ENCODE measurements at regions not wholly inside any gene's neighbourhood (a gene's known extent, or its start where the extent isn't known, plus 50 kb on each side); places are given as distances from the start of the nearest gene placed in this dataset.

DNA sequence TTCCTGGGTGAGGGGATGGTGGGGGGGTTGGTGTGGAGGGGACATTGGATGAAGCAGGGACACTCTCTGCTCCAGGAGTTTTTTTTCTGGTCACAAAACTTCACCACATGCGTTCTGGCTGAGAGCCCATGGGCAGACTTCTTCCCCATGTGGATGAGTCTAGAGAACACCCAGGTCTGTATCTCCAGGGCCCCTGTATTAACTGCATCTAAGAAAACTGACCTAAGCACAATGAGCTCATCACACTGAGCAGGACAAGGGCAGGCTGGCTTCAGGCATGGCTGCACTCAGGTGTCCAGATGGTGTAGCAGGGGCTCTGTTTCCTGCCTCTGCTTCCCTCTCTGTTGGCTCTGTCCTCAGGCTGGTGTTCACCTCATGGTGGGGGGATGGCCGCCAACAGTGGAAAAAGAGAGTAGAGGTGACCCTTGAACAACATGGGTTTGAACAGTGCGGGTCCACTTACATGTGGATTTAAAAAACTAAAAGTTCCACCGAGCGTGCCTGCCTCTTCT, 85.3 kb upstream of the STC2 start:
- TF ChIP-seq Cebpa-rat (IDR thresholded peaks at IDR 0.05): no peak
- Histone ChIP-seq H3K9ac (no peak overlapping the region), H4K20me1 (no peaks in the 10 kb centered on the region), H3K4me3 (no peak overlapping the region), H3K27me3 (no peaks in the 10 kb centered on the region), H3K27ac (no peak overlapping the region), H3K4me2 (no peak overlapping the region), H3K36me3 (peaks cover 9% of the 10 kb centered on the region; the same call in 1 of the 2 replicates), H3K4me1 (peaks cover 12% of the 10 kb centered on the region; the same call in 1 of the 2 replicates), H3K9me3 (peaks cover 32% of the 10 kb centered on the region)

DNA sequence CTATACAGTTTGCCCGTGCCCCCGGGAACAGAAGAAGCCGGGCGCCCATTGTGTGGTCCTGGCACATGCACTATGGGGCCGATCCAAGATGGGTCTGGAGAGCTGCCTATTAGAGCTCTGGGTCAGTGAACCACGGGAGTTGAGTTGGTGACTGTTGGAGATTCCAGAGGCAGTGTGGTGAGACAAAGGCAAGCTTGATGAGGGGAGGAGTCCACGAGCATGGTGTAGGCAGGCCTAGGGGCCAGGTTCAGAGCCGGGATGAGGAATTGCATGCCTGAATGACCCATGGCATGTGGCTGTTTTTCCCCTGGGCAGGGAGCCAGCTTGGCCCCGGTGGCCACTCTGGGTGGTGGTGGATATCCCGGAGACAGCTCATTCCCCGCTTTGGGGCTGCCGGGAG, 84.4 kb upstream of the STC2 start:
- H3K27me3 ChIP-seq: no peaks in the 10 kb centered on the region
- no peak overlapping the region for H3K4me2 ChIP-seq

DNA sequence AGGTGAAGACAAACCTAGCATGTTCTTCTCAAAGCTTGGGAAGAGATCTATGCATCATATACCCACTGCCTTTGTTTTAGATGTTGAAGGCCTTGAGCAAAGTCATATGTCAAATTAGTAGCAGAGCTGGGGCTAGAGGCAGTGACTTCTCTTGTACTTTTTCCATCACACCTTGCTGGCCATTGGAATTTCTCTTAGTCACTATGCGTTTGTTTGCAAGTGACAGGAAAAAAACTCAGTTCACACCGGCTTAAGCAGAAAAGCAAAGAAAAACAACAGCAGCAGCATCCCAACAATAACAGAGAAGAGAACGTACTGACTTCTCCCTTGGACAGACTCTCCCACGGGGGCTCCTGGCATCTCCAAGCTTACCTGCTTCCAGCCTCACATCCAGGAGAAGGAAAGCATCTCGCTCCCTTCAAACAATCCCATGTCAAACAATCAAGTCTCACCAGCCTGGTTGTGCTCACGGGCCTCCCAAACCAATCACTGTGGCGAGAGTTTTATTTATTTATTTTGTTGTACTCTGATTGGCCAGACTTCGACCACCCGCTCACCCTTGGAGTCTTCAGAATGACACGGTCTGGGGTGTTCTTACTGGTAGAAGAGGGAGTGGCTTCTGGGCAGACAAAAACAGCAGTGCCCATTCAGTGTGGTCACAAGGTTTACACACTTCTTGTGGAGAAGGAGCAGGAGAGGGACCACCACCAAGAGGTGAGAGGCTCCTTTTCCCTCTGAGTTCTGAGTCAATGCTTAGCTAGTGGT, 83.8 kb upstream of the STC2 start:
- H3K9ac ChIP-seq: no peak overlapping the region
- H4K20me1 ChIP-seq: no peaks in the 10 kb centered on the region
- no peak overlapping the region for H3K4me2 ChIP-seq
- TF ChIP-seq Cebpa-rat (IDR thresholded peaks at IDR 0.05): no peak
- H3K4me1 ChIP-seq: peaks cover 12% of the 10 kb centered on the region; the same call in 1 of the 2 replicates
- H3K4me3 ChIP-seq: no peak overlapping the region
- H3K36me3 ChIP-seq: peaks cover 9% of the 10 kb centered on the region; the same call in 1 of the 2 replicates
- H3K9me3 ChIP-seq: peaks cover 17% of the 10 kb centered on the region
- H3K27me3 ChIP-seq: no peaks in the 10 kb centered on the region
- no peak overlapping the region for H3K27ac ChIP-seq

More for the DNA sequence above, 84.4 kb upstream of the STC2 start:
- H3K36me3 ChIP-seq: peaks cover 9% of the 10 kb centered on the region; the same call in 1 of the 2 replicates
- H3K9ac ChIP-seq: no peak overlapping the region
- TF ChIP-seq Cebpa-rat (IDR thresholded peaks at IDR 0.05): no peak
- no peak overlapping the region for H3K4me3 ChIP-seq
- no peaks in the 10 kb centered on the region for H4K20me1 ChIP-seq
- peaks cover 23% of the 10 kb centered on the region for H3K9me3 ChIP-seq
- H3K4me1 ChIP-seq: peaks cover 12% of the 10 kb centered on the region; the same call in 1 of the 2 replicates
- H3K27ac ChIP-seq: no peak overlapping the region

DNA sequence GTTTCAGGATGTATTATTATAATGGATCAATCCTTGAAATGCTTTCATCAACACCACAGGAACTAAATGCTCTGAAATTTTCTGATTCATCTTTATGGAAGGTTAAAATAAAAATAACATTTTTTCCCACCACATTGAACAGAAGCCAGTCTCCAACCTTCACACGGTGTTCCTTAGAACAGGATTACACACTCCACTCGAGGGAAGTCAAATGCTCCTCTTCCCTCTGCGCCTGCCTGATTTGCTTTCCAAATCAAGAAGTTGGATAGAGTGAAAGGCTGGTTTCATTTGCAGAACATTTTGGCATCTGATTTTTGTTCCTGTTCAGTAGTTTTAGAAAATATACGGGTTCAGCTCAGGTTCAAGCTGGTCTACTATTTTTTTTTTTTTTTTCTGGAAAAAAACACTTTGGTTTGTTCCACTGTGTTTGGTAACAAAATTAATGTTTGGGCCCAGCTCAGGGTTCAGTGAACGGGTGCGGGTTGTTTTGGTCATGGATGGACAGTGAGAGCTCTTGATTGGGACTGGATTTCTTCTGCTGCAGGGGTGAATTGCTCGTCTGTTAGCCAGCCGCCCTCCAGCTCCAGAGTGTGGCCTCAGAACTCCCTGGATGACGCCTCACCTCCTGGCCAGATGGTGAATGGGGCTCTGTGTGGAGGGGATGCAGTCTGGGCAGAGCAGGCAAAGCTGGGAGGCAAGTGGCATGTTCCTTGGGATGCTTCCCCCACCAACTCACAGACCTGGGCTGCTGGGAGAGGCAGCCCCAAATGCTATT, 82.4 kb upstream of the STC2 start:
- H3K9me3 ChIP-seq: peaks cover 3% of the 10 kb centered on the region
- H3K36me3 ChIP-seq: no peaks in the 10 kb centered on the region

DNA sequence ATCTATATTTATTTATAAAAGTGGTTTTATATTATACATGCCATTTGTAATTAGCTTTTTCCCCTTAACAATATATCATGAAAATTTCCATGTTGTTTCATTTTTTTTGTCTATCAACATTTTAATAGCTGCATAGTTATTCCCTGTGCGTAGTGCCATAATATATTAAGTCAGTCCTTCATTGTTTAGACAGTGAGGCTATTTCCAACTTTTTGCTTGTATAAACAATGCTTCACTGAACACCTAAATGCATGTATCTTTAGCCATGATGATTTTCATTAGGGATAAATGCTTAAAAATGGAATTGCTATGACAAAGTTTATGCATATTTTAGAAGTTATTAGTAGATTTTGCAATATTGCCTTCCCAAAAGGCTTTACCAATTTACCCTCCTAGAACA, 80.7 kb upstream of the STC2 start:
- no peaks in the 10 kb centered on the region for H4K20me1 ChIP-seq
- no peaks in the 10 kb centered on the region for H3K27me3 ChIP-seq
- no peak overlapping the region for H3K27ac ChIP-seq
- peaks cover 12% of the 10 kb centered on the region; the same call in 1 of the 2 replicates for H3K4me1 ChIP-seq
- no peaks in the 10 kb centered on the region for H3K36me3 ChIP-seq
- no peak overlapping the region for H3K9ac ChIP-seq
- H3K4me3 ChIP-seq: no peak overlapping the region
- H3K4me2 ChIP-seq: no peak overlapping the region
- TF ChIP-seq Cebpa-rat (IDR thresholded peaks at IDR 0.05): no peak
- no peaks in the 10 kb centered on the region for H3K9me3 ChIP-seq

More for the DNA sequence above, 82.4 kb upstream of the STC2 start:
- H3K27ac ChIP-seq: no peak overlapping the region
- H4K20me1 ChIP-seq: no peaks in the 10 kb centered on the region
- H3K4me3 ChIP-seq: no peak overlapping the region
- no peak for TF ChIP-seq Cebpa-rat (IDR thresholded peaks at IDR 0.05)
- H3K27me3 ChIP-seq: no peaks in the 10 kb centered on the region
- peaks cover 12% of the 10 kb centered on the region; the same call in 1 of the 2 replicates for H3K4me1 ChIP-seq
- H3K4me2 ChIP-seq: no peak overlapping the region
- H3K9ac ChIP-seq: no peak overlapping the region

GRCh38 chr5:173399851-173400250, 71.6 kb upstream of the STC2 start:
- Histone ChIP-seq H3K4me2 (no peak overlapping the region), H3K36me3 (no peaks in the 10 kb centered on the region), H4K20me1 (no peaks in the 10 kb centered on the region), H3K27me3 (no peaks in the 10 kb centered on the region), H3K9me3 (no peaks in the 10 kb centered on the region), H3K4me3 (no peak overlapping the region), H3K4me1 (peaks cover 27% of the 10 kb centered on the region), H3K27ac (no peak overlapping the region), H3K9ac (no peak overlapping the region)
- no peak for TF ChIP-seq Cebpa-rat (IDR thresholded peaks at IDR 0.05)

GRCh38 chr5:173397516-173397915, 69.3 kb upstream of the STC2 start:
- H3K4me3 ChIP-seq: no peak overlapping the region
- peak overlapping the region; percentile 8; the same call in 1 of the 2 replicates for H3K9ac ChIP-seq
- peaks cover 17% of the 10 kb centered on the region for H3K9me3 ChIP-seq
- H3K4me1 ChIP-seq: peaks cover 27% of the 10 kb centered on the region
- no peak for TF ChIP-seq Cebpa-rat (IDR thresholded peaks at IDR 0.05)
- H3K27ac ChIP-seq: peak overlapping the region; percentile 42
- H3K4me2 ChIP-seq: peak overlapping the region; percentile 68
- no peaks in the 10 kb centered on the region for H3K36me3 ChIP-seq
- H3K27me3 ChIP-seq: no peaks in the 10 kb centered on the region
- no peaks in the 10 kb centered on the region for H4K20me1 ChIP-seq

DNA sequence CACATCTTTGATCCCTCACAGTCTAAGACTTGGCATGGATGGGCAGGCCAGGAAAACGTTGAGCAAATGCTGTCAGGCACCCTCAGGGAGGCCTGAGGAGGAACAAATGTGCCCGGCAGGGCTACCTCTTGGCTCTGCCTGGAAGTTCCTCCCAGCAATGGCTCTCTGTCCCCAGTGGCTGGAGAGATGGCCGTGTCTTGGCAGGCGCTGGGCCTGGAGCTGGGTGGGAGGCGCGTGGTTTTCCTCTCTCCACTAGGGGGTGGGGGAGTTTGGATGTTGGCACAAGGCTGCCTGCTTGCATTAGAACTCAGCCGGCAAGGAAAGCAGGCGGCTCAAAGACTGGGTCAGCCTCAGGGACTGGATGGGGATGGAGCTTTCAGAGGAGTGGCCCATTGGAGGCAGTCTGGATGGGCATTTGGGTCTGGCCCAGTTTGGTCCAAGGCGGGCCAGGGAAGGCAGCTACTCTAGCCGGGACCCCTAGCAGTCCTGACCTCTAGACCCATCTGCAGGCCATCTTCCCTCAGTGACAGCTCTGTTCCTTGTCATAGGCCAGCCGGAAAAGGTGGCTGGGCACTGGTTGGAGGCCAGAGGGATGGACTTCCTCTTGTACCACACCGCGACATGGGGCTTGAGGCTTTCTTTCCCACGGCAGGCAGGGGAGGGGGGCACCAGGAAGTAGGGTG, 68.2 kb upstream of the STC2 start:
- peak overlapping the region; percentile 42 for H3K27ac ChIP-seq
- H3K36me3 ChIP-seq: no peaks in the 10 kb centered on the region
- TF ChIP-seq Cebpa-rat (IDR thresholded peaks at IDR 0.05): no peak

GRCh38 chr5:173395933-173396308, 67.7 kb upstream of the STC2 start:
- Histone ChIP-seq H3K4me3 (no peak overlapping the region), H3K36me3 (no peaks in the 10 kb centered on the region), H3K27ac (peak overlapping the region; percentile 42; the same call in 1 of the 2 replicates), H3K27me3 (no peaks in the 10 kb centered on the region), H3K4me2 (no peak overlapping the region), H3K9ac (no peak overlapping the region), H3K4me1 (peaks cover 27% of the 10 kb centered on the region), H3K9me3 (peaks cover 24% of the 10 kb centered on the region), H4K20me1 (no peaks in the 10 kb centered on the region)
- no peak for TF ChIP-seq Cebpa-rat (IDR thresholded peaks at IDR 0.05)

More for the DNA sequence above, 68.2 kb upstream of the STC2 start:
- no peak overlapping the region for H3K9ac ChIP-seq
- no peak overlapping the region for H3K4me3 ChIP-seq
- no peaks in the 10 kb centered on the region for H4K20me1 ChIP-seq
- H3K27me3 ChIP-seq: no peaks in the 10 kb centered on the region
- H3K4me2 ChIP-seq: peak overlapping the region; percentile 68
- H3K4me1 ChIP-seq: peaks cover 27% of the 10 kb centered on the region
- peaks cover 24% of the 10 kb centered on the region for H3K9me3 ChIP-seq

Data from BLaER1 (cell line).